Activated naive CD4-positive, alpha-beta T cell treated with anti-CD3 and anti-CD28 coated beads, Interleukin-2, amount 50 U/mL, for 24 hours (primary cell): ENCODE measurements at regions not wholly inside any gene's neighbourhood (a gene's known extent, or its start where the extent isn't known, plus 50 kb on each side); places are given as distances from the start of the nearest gene placed in this dataset.

ENCODE experiments used
- H3K27ac Mint-ChIP-seq: one replicate; pipeline ENCODE4 v1.8.0; 2021; ENCODE audit warnings: mild to moderate bottlenecking, mixed read lengths
- H3K27me3 Mint-ChIP-seq: one replicate; pipeline ENCODE4 v1.8.0; 2021; ENCODE audit warnings: mixed read lengths
- H3K36me3 Mint-ChIP-seq: one replicate; pipeline ENCODE4 v1.8.0; 2021; ENCODE audit warnings: mixed read lengths
- H3K4me1 Mint-ChIP-seq: one replicate; pipeline ENCODE4 v1.8.0; 2021; ENCODE audit warnings: mixed read lengths
- H3K4me3 Mint-ChIP-seq: one replicate; pipeline ENCODE4 v1.8.0; 2021; ENCODE audit warnings: mild to moderate bottlenecking, mixed read lengths
- H3K9me3 Mint-ChIP-seq: one replicate; pipeline ENCODE4 v1.8.0; 2021; ENCODE audit warnings: mixed read lengths

DNA sequence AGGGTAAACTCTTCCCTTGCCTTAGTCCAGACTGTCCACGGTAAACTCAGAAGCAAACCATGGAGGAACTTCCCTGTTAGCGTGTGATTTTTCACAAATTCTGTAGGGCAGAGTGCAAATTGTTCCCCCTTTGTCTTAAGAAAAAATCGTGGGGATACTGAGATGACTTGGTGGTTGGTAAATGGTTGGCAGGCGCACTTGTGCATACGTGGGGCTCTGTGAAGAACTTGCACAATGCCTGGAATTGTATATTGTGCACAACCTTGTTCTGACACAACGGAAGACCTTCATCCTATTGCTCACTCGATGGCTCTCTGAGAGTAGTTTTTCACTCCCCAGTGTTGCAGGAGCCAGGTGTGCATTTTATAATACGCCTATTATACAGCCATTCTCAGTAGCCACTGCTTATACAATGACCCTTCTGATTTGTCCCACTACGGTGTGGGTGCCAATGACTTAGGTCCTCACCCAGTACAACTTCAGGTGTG lies 150.0 kb downstream of the SPRY1 start:
- Mint-ChIP-seq H3K27me3 (no peaks in the 10 kb centered on the region), H3K4me1 (no peaks in the 10 kb centered on the region), H3K9me3 (no peaks in the 10 kb centered on the region), H3K27ac (no peak overlapping the region), H3K36me3 (no peaks in the 10 kb centered on the region), H3K4me3 (no peak overlapping the region)

DNA sequence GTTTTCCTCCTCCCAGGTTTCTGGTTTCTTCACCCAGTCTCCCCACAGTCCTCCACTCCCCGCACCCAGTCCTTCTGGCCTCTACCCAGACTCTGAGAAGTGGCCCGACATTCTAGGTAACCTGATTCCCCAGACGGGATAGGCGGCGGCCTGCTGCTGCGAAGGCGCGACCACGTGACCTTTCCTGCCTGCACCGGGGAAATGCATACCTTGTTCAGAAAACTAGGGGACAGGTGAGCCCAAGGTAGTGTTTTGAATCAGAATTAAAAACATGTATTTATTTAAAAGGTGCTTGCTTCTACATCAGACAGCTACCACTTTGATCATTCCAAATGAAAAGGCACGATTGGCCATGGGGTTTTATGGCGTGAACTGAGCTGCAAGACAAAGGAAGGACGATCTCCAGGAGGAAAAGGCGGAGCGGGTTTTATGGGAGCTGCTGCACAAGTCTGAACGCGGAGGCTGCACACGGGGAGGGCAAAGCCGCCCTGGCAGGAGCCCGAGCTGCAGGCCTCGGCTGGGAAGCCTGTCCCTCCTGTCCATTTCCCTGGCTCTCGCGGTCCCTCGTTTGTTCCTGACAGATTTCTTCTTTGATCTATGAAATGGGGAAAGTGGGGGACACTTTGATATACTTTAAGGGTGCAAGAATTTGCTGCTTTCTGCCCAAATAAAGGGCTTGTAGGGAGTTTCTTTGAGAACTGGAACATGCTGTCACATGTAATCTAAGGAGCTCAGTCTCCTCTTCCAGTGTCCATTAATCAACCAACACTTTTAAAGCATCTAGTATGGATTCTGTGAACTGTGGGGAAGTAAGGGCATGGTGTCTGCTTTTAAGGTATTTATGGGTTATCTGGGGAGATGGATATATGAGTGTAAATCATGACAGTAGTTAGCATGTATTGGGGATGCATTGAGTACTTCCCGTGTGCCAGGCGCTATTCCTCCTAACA lies 150.9 kb downstream of the SPRY1 start:
- Mint-ChIP-seq H3K27ac (no peak overlapping the region), H3K27me3 (no peaks in the 10 kb centered on the region), H3K36me3 (no peaks in the 10 kb centered on the region), H3K9me3 (no peaks in the 10 kb centered on the region), H3K4me3 (no peak overlapping the region), H3K4me1 (no peaks in the 10 kb centered on the region)

- no peaks in the 10 kb centered on the region for H3K4me1 Mint-ChIP-seq
- no peak overlapping the region for H3K27ac Mint-ChIP-seq
- H3K9me3 Mint-ChIP-seq, result no peaks in the 10 kb centered on the region
- H3K4me3 Mint-ChIP-seq, result no peak overlapping the region
- no peaks in the 10 kb centered on the region for H3K36me3 Mint-ChIP-seq
- peaks cover 1% of the 10 kb centered on the region for H3K27me3 Mint-ChIP-seq
Observed at GRCh38 chr4:123553279-123553678, 156.7 kb downstream of the SPRY1 start.

GRCh38 chr4:123553733-123554637 lies 157.4 kb downstream of the SPRY1 start:
- no peaks in the 10 kb centered on the region for H3K9me3 Mint-ChIP-seq
- H3K4me1 Mint-ChIP-seq, result no peaks in the 10 kb centered on the region
- H3K36me3 Mint-ChIP-seq, result no peaks in the 10 kb centered on the region
- H3K27me3 Mint-ChIP-seq, result peaks cover 1% of the 10 kb centered on the region
- H3K4me3 Mint-ChIP-seq, result no peak overlapping the region
- no peak overlapping the region for H3K27ac Mint-ChIP-seq

DNA sequence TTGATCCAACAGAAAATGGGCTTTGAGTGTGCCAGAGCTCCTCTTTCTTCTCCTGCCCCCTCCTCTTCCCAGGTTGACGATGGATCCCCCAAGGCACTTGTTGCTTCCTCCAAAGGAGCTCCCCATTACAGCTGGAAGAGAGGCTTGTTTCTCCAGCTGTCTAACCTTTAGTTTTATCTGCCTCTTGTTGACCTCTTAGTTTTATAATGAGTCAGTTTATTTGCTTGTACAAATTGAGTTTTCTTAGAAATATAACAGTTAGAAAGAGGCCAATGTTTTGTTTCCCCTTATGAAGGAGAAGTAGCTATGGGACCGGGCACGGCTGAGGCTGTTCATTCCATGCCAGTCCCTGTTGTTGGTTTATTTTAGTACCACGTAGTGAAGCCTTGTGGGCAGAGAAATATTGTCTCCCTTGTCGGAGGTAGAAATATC lies 158.2 kb downstream of the SPRY1 start:
- H3K9me3 Mint-ChIP-seq, result no peaks in the 10 kb centered on the region
- H3K36me3 Mint-ChIP-seq, result no peaks in the 10 kb centered on the region
- no peak overlapping the region for H3K27ac Mint-ChIP-seq
- H3K4me3 Mint-ChIP-seq, result no peak overlapping the region
- peaks cover 1% of the 10 kb centered on the region for H3K27me3 Mint-ChIP-seq
- H3K4me1 Mint-ChIP-seq, result no peaks in the 10 kb centered on the region

DNA sequence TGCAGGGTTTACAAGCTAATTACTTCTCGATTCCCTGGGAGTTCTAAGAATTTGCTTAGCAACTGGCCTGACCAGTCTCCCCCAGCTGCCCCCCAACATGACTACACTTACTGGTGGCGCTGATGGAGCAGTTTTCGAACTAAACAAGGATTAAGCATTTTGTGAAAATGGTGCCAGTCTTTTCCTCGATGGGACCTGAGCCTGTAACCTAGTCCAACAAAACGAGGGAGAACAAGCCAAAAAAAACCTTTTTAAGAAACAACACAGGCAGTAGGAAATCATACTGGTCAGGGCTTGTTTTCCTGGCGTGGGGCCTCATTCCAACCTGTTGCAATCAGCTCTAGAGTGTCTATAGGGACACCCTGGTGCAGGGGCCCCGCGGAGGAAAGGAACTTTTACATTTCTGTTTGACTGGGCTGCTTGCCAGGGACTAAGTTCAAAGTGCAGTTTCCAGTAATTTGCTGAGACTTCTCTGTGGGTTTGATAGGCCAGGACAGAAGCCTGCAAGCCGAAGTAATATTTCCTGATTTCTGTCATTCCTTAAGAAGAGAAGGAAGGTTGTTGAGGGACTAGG lies 158.7 kb downstream of the SPRY1 start:
- no peak overlapping the region for H3K27ac Mint-ChIP-seq
- H3K4me1 Mint-ChIP-seq, result no peaks in the 10 kb centered on the region
- no peaks in the 10 kb centered on the region for H3K9me3 Mint-ChIP-seq
- peaks cover 1% of the 10 kb centered on the region for H3K27me3 Mint-ChIP-seq
- no peaks in the 10 kb centered on the region for H3K36me3 Mint-ChIP-seq
- no peak overlapping the region for H3K4me3 Mint-ChIP-seq

DNA sequence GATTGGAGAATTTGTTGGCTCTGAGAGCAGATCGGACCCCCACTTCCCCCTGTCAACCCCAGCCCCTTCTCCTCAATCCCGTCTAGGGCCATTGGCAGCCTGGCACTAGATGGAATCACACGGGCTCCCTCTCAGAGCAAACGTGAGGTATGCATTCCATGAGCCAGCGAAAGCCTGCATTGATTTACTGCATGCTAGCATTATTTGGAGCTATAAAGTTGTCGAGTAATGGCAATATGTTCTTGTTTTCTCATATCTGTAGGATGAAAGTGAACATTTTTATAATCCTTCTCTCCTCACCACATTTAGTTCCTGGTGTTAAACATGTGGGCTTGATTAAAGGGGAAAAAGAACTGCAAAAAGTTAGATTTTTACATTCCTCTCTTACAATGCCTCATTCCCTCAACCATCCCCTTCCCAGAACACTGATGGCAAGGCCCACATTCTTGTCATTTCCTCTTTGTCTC lies 159.2 kb downstream of the SPRY1 start:
- no peak overlapping the region for H3K4me3 Mint-ChIP-seq
- H3K27ac Mint-ChIP-seq, result no peak overlapping the region
- no peaks in the 10 kb centered on the region for H3K4me1 Mint-ChIP-seq
- H3K9me3 Mint-ChIP-seq, result no peaks in the 10 kb centered on the region
- no peaks in the 10 kb centered on the region for H3K36me3 Mint-ChIP-seq
- H3K27me3 Mint-ChIP-seq, result peaks cover 1% of the 10 kb centered on the region

- peaks cover 1% of the 10 kb centered on the region for H3K27me3 Mint-ChIP-seq
- no peak overlapping the region for H3K4me3 Mint-ChIP-seq
- no peaks in the 10 kb centered on the region for H3K36me3 Mint-ChIP-seq
- H3K4me1 Mint-ChIP-seq, result no peaks in the 10 kb centered on the region
- no peaks in the 10 kb centered on the region for H3K9me3 Mint-ChIP-seq
- no peak overlapping the region for H3K27ac Mint-ChIP-seq
Observed at GRCh38 chr4:123556526-123556925, 159.9 kb downstream of the SPRY1 start.

- Mint-ChIP-seq H3K9me3 (no peaks in the 10 kb centered on the region), H3K4me3 (no peak overlapping the region), H3K36me3 (no peaks in the 10 kb centered on the region), H3K27ac (no peak overlapping the region), H3K4me1 (no peaks in the 10 kb centered on the region), H3K27me3 (peaks cover 1% of the 10 kb centered on the region)
Observed at GRCh38 chr4:123557857-123558536, 161.4 kb downstream of the SPRY1 start.

DNA sequence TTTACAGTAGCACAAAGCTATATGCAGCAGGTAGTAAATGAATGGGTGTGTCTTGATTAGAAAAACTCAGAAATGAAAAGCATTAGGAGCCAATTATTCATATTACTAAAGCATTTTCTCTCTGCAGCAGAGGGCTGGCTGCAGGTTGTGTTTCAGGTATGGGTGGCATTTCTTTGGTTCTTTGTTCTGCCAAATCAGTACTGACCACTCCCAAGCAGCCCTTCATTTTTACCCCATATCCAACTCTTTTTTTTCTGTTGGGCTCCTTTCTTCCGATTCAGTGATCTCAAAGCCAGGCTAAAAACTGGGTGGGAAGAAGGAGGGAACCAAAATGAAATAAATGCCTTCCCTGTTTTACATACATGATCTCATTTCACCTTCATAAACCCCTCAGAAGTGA lies 162.3 kb downstream of the SPRY1 start:
- Mint-ChIP-seq H3K27me3 (peaks cover 1% of the 10 kb centered on the region), H3K4me3 (no peak overlapping the region), H3K9me3 (no peaks in the 10 kb centered on the region), H3K36me3 (no peaks in the 10 kb centered on the region), H3K27ac (no peak overlapping the region), H3K4me1 (no peaks in the 10 kb centered on the region)

- Mint-ChIP-seq H3K4me1 (peaks cover 3% of the 10 kb centered on the region), H3K27ac (no peak overlapping the region), H3K4me3 (no peak overlapping the region), H3K36me3 (no peaks in the 10 kb centered on the region), H3K9me3 (no peaks in the 10 kb centered on the region), H3K27me3 (peaks cover 1% of the 10 kb centered on the region)
Observed at GRCh38 chr4:123559955-123560871, 163.6 kb downstream of the SPRY1 start.

DNA sequence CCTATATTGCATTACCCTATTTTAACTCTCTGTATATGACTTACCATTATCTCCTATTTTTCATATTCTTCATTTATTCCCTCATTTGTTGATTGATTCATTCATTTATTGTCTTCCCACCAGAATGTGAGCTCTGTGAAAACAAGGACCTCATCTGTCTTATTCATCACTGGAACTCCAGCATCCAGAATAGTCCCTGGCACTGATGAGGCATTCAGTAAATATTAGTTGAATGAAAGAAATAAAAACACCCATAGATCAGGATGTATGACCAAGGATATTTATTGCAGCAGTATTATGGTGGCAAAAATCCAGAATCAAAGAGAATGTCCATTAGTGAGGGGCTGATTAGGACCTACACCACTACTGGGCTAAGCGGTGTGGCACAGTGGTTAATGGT lies 164.9 kb downstream of the SPRY1 start:
- H3K4me1 Mint-ChIP-seq, result peaks cover 3% of the 10 kb centered on the region
- no peak overlapping the region for H3K27ac Mint-ChIP-seq

GRCh38 chr4:123562994-123563750 lies 166.6 kb downstream of the SPRY1 start:
- Mint-ChIP-seq H3K27me3 (no peaks in the 10 kb centered on the region), H3K4me3 (no peak overlapping the region), H3K27ac (no peak overlapping the region), H3K36me3 (no peaks in the 10 kb centered on the region), H3K4me1 (peaks cover 3% of the 10 kb centered on the region), H3K9me3 (peaks cover 6% of the 10 kb centered on the region)

More for the DNA sequence above, 164.9 kb downstream of the SPRY1 start:
- H3K9me3 Mint-ChIP-seq, result peaks cover 6% of the 10 kb centered on the region
- H3K36me3 Mint-ChIP-seq, result no peaks in the 10 kb centered on the region
- no peaks in the 10 kb centered on the region for H3K27me3 Mint-ChIP-seq
- H3K4me3 Mint-ChIP-seq, result no peak overlapping the region
